Cerebellar nuclear complex (tissue), 1 donor: ENCODE measurements at regions not wholly inside any gene's neighbourhood (a gene's known extent, or its start where the extent isn't known, plus 50 kb on each side); places are given as distances from the start of the nearest gene placed in this dataset.
"Not testable (repeated sequence)": the region's sequence is repeated elsewhere in the genome, so short reads cannot be mapped to it uniquely, and the experiment has no call there.

Experiments used
- DNase-seq, 2 experiments: peaks; one replicate each; lab custom pipeline; 2025; lab: John Stamatoyannopoulos, UW

DNA sequence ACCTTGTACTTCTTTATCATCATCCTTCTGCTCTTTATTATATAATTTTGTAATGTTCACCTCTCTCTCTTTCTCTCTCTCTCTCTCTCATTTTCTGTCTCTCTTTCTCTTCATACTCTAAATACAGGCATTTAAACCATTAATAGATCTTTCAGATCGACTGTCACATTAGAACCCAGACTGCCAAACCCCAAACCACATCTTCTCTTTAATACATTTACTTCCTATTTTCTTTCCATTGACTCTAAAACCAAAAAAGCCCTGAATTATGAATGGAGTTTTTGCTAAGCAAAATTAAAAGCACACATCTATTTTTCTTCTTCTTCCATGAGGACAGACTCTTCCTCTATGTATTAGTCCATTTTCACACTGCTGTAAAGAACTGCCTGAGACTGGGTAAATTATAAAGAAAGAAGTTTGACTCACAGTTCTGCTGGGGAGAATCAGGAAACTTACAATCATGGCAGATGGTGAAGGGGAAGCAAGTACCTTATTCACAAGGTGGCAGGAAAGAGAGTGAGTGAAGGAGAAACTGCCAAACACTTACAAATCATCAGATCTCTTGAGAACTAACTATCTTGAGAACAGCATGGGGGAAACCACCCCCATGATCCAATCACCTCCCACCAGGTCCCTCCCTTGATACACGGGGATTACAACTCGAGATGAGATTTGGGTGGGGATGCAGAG, 272.7 kb upstream of the MGMT start:
- DNase-seq = no peak

DNA sequence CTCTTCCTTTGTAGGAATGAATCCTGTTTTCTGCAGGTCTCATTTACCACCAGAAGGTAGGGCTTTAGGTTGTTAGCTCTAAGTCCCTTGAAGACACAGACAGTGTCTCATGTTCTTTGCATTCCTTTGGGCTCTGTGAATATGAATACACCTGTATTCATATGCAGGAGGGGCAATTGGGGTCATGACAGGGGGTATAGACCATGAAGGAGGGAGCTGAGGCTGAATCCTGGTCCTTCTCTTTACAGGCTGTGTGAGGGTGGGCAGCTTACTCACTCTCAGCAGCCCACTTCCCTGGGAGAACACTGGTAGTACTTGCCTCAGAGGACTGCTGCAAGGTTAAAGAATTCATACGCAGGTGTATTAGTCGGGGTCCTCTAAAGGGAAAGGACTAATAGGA, 267.2 kb upstream of the MGMT start:
- no peak for DNase-seq

- DNase-seq = no peak
Measured at GRCh38 chr10:129203819-129204218, 263.2 kb upstream of the MGMT start.

DNA sequence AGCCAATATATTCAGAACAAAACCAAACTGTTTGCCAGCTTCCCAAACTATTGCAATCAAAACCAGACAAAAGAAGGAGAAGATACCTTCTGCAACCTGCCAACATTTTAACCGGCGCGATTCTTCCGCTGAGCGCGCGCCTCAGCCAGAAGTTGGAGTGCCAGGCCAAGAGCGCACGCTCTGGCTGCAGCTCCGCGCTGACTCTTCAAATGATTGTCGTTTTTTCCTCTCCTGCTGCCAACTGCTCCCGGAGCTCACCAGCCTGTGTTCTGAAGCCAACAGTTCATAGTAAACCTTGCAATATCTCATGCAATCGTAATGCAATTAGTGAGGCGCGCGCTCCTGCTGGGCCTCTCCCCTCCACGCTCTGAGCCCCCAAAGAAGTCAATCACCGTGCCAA, 259.7 kb upstream of the MGMT start:
- no peak for DNase-seq

- DNase-seq = no peak
Measured at GRCh38 chr10:129210876-129211275, 256.2 kb upstream of the MGMT start.

DNA sequence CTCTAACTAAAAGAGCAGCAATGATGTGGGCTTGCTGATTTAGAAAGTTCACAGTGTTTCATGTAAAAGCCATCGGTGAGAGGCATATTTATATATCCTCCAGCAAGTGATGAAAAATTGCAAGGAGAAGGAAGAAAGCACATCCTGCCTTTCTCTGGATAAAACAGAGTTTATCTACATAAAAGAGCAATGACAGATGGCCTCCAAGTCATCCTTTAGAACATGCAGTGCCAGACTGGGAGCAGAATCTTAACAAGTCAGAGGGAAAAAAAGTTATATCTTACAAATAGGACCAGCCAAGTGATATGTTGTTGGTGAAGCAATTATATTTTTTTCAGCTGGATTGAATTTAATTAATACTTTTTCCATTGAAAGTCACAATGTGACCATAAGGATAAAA, 253.8 kb upstream of the MGMT start:
- DNase-seq = no peak

DNA sequence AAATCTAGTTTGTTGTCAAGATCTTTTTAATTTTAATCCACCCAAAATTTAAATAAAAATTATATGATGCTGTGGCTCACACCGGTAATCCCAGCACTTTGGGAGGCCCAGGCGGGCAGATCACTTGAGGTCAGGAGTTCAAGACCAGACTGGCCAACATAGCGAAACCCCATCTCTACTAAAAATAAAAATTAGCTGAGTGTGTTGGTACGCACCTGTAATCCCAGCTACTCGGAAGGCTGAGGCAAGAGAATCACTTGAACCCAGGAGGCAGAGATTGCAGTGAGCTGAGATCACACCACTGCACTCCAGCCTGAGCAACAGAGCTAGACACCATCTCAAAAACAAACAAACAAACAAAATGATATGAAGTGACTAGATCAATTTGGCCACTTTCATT, 253.0 kb upstream of the MGMT start:
- not testable (repeated sequence) for DNase-seq

DNA sequence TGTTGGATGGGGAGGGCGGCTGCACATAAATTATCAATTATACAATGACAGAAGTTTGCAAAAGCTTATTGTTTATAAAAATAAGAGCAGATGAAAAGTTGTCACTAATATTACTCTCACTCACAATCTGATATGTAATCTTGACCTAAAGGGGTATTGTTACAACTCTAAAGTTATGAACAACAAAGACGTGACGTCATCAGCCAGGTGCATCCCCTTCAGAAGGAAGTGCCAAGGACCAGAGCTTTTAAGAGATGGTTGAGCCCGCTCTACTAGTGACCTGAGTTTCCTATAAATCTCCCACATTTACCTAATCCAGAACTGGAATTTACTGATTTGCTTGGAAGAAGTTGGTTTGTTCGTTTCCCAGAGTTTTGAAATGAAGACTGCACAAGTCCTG, 247.7 kb upstream of the MGMT start:
- DNase-seq = no peak

DNA sequence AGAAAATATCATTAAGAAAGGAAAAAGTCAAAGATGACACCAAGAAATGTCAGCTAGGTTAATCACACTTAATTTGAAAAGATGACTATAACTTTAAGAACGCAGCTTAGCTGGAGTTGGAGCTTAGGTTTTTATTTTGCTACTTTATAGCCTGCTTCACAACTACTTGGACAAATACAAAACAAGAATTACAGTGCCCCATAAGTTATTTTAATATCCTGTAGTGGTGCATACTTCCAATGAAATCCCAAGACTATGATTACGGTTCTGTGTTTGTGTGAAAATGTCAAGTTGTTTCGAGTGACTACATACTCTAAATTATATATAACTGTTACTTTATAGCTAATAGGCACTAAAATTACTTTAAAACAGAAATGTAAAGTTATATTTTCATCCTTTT, 244.6 kb upstream of the MGMT start:
- no peak for DNase-seq

DNA sequence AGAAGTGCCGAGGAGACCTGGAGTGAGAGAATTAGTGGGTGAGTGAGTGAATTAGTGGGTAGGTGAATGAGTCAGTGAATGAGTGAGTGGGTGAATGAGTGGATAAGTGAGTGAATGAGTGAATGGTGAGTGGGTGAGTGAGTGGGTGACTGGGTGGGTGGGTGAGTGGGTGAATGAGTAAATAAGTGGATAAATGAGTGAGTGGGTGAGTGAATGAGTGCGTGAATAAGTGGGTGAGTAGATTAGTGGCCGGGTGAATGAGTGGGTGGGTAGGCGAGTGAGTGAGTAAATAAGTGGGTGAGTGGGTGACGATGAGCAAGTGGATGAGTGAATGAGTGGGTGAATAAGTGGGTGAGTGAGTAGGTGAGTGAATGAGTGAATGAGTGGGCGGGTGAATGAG, 243.7 kb upstream of the MGMT start:
- DNase-seq = no peak

- no peak for DNase-seq
Measured at GRCh38 chr10:129224065-129224464, 243.0 kb upstream of the MGMT start.

DNA sequence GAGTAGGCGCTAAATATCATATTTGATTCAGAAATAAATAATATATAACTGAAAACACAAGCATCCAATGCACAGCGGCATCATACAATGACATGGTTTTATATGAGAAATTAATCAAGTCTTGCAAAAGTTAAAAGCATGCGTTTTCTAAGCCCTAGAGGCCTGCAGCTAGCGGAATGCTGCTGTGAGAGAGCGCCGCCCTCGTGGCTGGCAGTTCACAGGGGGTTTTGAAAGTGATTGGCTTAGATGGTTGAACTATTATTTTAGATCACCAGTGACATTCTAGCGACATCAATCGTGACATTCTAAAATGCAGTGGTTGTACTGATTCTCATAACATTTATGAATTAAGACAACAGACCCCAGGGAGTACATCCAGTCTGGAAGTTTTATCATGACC, 235.2 kb upstream of the MGMT start:
- DNase-seq = no peak

DNA sequence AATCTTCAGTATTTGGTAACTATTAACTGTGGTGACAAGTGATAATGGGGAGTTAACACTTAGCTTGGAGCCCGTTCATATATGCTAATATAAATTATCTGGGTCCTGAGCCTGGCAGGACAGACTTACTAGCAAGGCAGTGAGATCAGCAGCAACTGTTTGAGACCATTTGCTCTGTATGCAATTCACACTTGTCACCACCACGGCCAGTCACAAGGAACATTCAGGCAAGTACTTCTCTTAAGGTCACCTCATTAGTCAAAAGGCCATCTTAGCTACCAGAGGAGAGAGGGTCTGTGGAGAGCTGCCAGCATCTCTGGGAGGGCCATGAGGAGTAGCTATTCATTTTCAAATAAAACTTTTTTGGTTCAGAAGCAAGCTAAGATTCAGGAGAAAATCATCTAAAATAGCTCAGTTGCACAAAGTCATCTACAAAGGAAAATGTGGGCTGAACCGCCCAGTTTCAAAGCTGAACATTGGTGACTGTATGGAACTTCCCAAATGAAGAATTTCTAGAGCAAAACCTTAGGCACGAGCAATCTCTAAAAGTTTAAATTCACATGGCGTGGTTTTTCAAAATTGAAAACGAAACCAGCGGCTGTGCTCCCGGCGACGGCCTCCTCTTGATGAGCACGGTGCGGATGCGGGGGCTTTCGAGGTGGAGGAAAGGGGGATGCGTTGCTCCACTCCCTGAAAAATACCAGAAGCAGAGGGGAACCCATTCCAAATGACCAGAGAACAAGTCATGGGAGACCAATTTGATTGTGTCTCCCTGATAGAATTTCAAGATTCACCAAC, 233.5 kb upstream of the MGMT start:
- DNase-seq = no peak

DNA sequence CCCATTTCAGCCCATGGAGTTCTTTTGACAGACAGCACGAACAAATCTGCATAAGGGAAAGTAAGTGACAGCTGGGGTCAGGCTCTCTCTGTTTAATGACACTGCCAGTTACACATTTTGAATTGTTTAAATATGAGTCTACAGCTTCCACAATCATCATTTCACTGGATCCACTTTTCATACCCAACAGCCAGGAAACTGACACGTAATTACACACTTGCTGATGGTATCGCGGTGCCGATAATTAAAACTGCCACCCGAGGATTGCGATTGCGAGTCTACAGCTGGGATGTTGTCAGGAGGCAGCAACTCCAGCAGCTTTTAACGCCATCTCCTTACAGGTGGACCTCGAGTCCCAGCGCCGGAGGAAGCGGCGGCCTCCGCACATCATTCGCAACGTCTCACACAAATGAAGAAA, 230.8 kb upstream of the MGMT start:
- no peak for DNase-seq

- no peak for DNase-seq
Measured at GRCh38 chr10:129241461-129241860, 225.6 kb upstream of the MGMT start.

DNA sequence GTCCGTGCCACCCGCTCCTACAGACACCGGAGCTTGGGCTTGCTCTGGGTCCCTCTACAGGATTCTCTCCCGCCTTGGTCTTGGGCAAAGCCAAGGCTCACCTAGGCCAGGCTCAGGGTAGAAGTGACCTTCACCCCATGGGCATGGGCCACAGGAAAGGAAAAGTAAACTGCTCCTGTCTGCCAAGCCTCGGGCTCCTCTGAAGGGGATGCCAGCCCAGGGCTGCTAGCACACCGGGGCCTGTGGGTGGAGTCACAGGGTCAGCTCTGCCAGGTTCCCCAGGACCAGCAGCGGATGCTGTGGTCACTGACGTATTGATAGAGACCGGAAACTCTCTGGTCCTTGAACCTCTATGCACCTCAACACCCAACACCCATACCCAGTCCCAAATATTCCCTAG, 222.7 kb upstream of the MGMT start:
- no peak for DNase-seq

DNA sequence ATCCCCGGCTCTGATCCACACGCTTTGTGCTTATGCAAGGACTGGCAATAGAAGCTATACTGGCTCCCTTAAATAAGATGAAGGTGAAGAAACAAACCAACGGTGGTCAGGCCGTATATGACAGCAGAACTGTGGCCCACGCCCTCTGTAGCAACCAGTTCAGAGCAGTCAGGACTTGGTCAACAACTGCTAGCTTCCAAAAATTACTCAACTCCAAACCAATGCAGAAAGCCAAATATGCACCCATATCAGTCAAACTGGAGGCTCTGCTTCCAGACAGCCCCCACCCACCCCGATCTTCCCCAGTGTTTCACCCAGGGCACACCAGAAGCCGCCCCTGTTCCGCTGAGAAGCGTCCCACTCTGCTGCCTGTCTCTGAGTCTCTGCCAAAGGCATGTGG, 222.3 kb upstream of the MGMT start:
- no peak for DNase-seq

GRCh38 chr10:129253161-129253864, 213.7 kb upstream of the MGMT start:
- DNase-seq = no peak

- DNase-seq = no peak
Measured at GRCh38 chr10:129253865-129254179, 213.2 kb upstream of the MGMT start.

DNA sequence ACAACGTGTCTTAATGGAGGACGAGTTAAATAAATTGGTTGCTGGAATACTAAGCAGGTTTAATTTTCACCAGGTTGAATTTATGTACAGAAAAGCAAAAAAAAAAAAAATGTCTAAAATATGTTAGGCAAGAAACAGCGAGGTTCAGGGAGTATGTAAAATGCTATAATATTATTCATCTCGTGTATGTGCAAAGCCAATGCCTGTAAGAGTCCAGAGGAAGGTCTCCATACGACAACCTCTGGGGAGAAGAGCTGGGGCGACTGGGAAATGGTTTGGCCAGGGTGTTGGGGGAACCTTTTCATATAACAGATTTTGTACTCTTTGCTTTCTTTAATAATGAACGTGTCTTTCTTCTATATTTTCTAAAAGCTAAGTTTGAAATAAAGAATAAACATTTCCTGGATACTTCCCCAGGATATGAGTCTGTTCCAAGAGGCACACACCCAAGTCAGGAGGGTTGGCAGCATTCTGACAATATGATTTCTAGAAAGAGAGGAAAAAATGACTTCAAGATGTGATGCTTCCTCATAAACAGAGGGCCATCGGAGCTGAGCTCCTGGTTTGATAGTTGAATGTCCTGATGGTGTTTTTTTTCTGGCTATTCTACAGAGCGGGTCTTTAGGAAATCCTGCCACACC, 208.6 kb upstream of the MGMT start:
- DNase-seq = no peak

DNA sequence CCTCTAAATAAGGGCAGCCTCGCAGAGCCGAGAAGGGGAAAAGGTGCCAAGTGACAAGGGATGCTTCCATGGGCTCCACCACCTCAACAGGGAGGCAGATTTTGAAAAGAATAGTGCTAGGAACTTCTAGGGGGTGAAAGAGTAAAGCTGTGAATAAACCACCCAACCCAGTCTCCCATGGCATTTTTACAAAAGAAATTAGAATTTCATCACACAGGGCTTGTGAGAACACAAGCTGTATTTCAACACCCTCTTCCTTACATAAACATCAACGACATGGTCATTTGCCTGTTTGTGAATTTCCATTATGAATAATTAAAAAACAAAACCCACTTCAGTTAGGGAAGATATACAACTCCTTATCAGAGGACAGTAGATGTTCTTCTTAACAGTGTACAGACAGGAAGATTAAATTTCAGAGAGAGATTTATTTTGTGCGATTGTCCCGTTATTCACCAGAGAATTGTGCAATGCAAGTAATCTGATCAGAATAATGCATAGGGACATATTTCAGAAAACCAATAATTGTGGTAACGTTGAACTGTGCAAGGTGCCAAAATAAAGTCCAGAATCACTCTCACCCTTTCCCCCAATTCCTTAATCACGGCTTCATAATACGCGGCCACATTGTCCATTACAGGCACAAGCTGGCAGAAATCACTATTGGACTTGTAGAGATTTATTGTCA, 207.8 kb upstream of the MGMT start:
- no peak for DNase-seq

GRCh38 chr10:129272176-129272575, 194.9 kb upstream of the MGMT start:
- DNase-seq = no peak
